ENCODE measurements at regions not wholly inside any gene's neighbourhood (a gene's known extent, or its start where the extent isn't known, plus 50 kb on each side); places are given as distances from the start of the nearest gene placed in this dataset.

- no peak for DNase-seq (ENCODE audit: low read depth in 3 of 3)
Measured at GRCh38 chr11:2083411-2083810, 55.8 kb downstream of the IGF2 start.

GRCh38 chr11:2077061-2077802 lies 62.0 kb downstream of the IGF2 start:
- peak in 2 of 3 experiments; percentile 27 to 30 for DNase-seq (ENCODE audit: low read depth in 3 of 3)

- no peak for DNase-seq (ENCODE audit: low read depth in 3 of 3)
Measured at GRCh38 chr11:2076441-2076840, 62.7 kb downstream of the IGF2 start.

- DNase-seq (ENCODE audit: low read depth in 3 of 3), result no peak
Measured at GRCh38 chr11:2074266-2074825, 64.8 kb downstream of the IGF2 start.

- DNase-seq (ENCODE audit: low read depth in 3 of 3), result no peak
Measured at GRCh38 chr11:2072551-2073261, 66.5 kb downstream of the IGF2 start.

- DNase-seq (ENCODE audit: low read depth in 3 of 3), result no peak
Measured at GRCh38 chr11:2071748-2072385, 67.3 kb downstream of the IGF2 start.
